ENCODE measurements at regions not wholly inside any gene's neighbourhood (a gene's known extent, or its start where the extent isn't known, plus 50 kb on each side); places are given as distances from the start of the nearest gene placed in this dataset.
"Not testable (repeated sequence)": the region's sequence is repeated elsewhere in the genome, so short reads cannot be mapped to it uniquely, and the experiment has no call there.

- H3K27ac ChIP-seq (ENCODE audit: extremely low read length, insufficient read depth, low read length); BruUV-seq (replicated peaks); FAIRE-seq; H4K20me1 ChIP-seq (ENCODE audit: insufficient read depth, low read length); POLR2A ChIA-PET; H3K79me2 ChIP-seq (ENCODE audit: insufficient read depth, low read length); H3K4me3 ChIP-seq (replicated peaks in 1 of 3; ENCODE audit: insufficient read depth in 1 of 3, low read depth in 2 of 3, low read length in 3 of 3); H3K4me2 ChIP-seq (ENCODE audit: low read depth, low read length); H3K4me1 ChIP-seq (ENCODE audit: insufficient read depth, low read length); H3K36me3 ChIP-seq (replicated peaks in 1 of 2; ENCODE audit: control insufficient read depth in 1 of 2, insufficient read depth in 2 of 2, low read length in 2 of 2); ATAC-seq; DNase-seq (ENCODE audit: low spot score); CTCF ChIA-PET (ENCODE audit: low intra/inter-chr PET ratio, low total read pairs); H3K9ac ChIP-seq (ENCODE audit: insufficient read depth, low read depth, low read length); H2AFZ ChIP-seq (ENCODE audit: low read length); H3K27me3 ChIP-seq (ENCODE audit: control insufficient read depth in 1 of 2, insufficient read depth in 2 of 2, low read length in 2 of 2); in situ Hi-C loops (cut with HindIII; ENCODE audit: extremely low pct_ligation_motif_present, low pct_unique_long_range_greater_than_20kb): not testable (repeated sequence)
- intact Hi-C loops (cut with micrococcal nuclease; ENCODE audit: unreplicated experiment), result loop anchor here (10.0 kb wide), 1 partner anchor 451 kb away; no protein-coding TSS in a partner anchor
- peaks cover 33% of the 10 kb centered on the region for H3K9me3 ChIP-seq (ENCODE audit: low read length)
- whole genome bisulfite sequencing (ENCODE audit: low lambda C conversion rate), result 5% methylated on average over 2 of the region's 2 CpGs
- TF ChIP-seq STAG1 (CRISPR knock-in tag; IDR thresholded peaks at IDR 0.05) (peak; percentile 24), CTCF (CRISPR knock-in tag; IDR thresholded peaks at IDR 0.05) (peak; percentile 45)
These were observed 99.6 kb upstream of the CLEC14A start for GRCh38 chr14:38355473-38355872.

GRCh38 chr14:38350102-38350501 lies 94.2 kb upstream of the CLEC14A start:
- no peaks in the 10 kb centered on the region for H4K20me1 ChIP-seq (ENCODE audit: insufficient read depth, low read length)
- H3K4me3 ChIP-seq (replicated peaks in 1 of 3; ENCODE audit: insufficient read depth in 1 of 3, low read depth in 2 of 3, low read length in 3 of 3), result no peak overlapping the region
- peaks cover 15% of the 10 kb centered on the region for H3K9me3 ChIP-seq (ENCODE audit: low read length)
- H3K36me3 ChIP-seq (replicated peaks in 1 of 2; ENCODE audit: control insufficient read depth in 1 of 2, insufficient read depth in 2 of 2, low read length in 2 of 2), result no peaks in the 10 kb centered on the region
- in situ Hi-C loops (cut with HindIII; ENCODE audit: extremely low pct_ligation_motif_present, low pct_unique_long_range_greater_than_20kb), result no loop called here
- CTCF ChIA-PET (ENCODE audit: low intra/inter-chr PET ratio, low total read pairs), result no interaction called here
- no peak overlapping the region for H3K4me2 ChIP-seq (ENCODE audit: low read depth, low read length)
- ATAC-seq (no peak), DNase-seq (ENCODE audit: low spot score) (no peak), FAIRE-seq (no peak)
- BruUV-seq (replicated peaks), result no TSS peak
- no peak overlapping the region for H3K9ac ChIP-seq (ENCODE audit: insufficient read depth, low read depth, low read length)
- intact Hi-C loops (cut with micrococcal nuclease; ENCODE audit: unreplicated experiment), result loop anchor here (10.0 kb wide), 1 partner anchor 445 kb away; no protein-coding TSS in a partner anchor
- no peak overlapping the region for H3K27ac ChIP-seq (ENCODE audit: extremely low read length, insufficient read depth, low read length)
- TF ChIP-seq ZNF362 (CRISPR knock-in tag; IDR thresholded peaks at IDR 0.05; ENCODE audit: borderline replicate concordance), result no peak
- no peak for TF ChIP-seq ZFX (CRISPR knock-in tag; IDR thresholded peaks at IDR 0.05; ENCODE audit: low read depth)
- no peak for TF ChIP-seq SRY (CRISPR knock-in tag; IDR thresholded peaks at IDR 0.05)
- TF ChIP-seq ZNF441 (CRISPR knock-in tag; IDR thresholded peaks at IDR 0.05; ENCODE audit: borderline replicate concordance), result no peak
- no peak for TF ChIP-seq MLXIP (CRISPR knock-in tag; IDR thresholded peaks at IDR 0.05; ENCODE audit: borderline replicate concordance)
- H3K79me2 ChIP-seq (ENCODE audit: insufficient read depth, low read length), result no peaks in the 10 kb centered on the region
- H3K4me1 ChIP-seq (ENCODE audit: insufficient read depth, low read length), result no peaks in the 10 kb centered on the region
- POLR2A ChIA-PET, result no interaction called here
- WGBS (ENCODE audit: low lambda C conversion rate), result 1% methylated on average over 1 of the region's 1 CpG
- H3K27me3 ChIP-seq (ENCODE audit: control insufficient read depth in 1 of 2, insufficient read depth in 2 of 2, low read length in 2 of 2), result no peaks in the 10 kb centered on the region
- no peak overlapping the region for H2AFZ ChIP-seq (ENCODE audit: low read length)

Data from HepG2 (cell line).